ENCODE measurements at regions not wholly inside any gene's neighbourhood (a gene's known extent, or its start where the extent isn't known, plus 50 kb on each side); places are given as distances from the start of the nearest gene placed in this dataset.
"Not testable (repeated sequence)": the region's sequence is repeated elsewhere in the genome, so short reads cannot be mapped to it uniquely, and the experiment has no call there.

- TF ChIP-seq, protein P1, sequence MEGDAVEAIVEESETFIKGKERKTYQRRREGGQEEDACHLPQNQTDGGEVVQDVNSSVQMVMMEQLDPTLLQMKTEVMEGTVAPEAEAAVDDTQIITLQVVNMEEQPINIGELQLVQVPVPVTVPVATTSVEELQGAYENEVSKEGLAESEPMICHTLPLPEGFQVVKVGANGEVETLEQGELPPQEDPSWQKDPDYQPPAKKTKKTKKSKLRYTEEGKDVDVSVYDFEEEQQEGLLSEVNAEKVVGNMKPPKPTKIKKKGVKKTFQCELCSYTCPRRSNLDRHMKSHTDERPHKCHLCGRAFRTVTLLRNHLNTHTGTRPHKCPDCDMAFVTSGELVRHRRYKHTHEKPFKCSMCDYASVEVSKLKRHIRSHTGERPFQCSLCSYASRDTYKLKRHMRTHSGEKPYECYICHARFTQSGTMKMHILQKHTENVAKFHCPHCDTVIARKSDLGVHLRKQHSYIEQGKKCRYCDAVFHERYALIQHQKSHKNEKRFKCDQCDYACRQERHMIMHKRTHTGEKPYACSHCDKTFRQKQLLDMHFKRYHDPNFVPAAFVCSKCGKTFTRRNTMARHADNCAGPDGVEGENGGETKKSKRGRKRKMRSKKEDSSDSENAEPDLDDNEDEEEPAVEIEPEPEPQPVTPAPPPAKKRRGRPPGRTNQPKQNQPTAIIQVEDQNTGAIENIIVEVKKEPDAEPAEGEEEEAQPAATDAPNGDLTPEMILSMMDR (IDR thresholded peaks at IDR 0.05; ENCODE audit: insufficient read depth, low read length, poor library complexity, severe bottlenecking), result no peak
- no peak for DNase-seq (ENCODE audit: low read depth)
- Histone ChIP-seq H3K36me3 (ENCODE audit: control insufficient read depth, insufficient read depth, low read length) (no peaks in the 10 kb centered on the region), H3K27me3 (ENCODE audit: control insufficient read depth, insufficient read depth, low read length) (peaks cover 51% of the 10 kb centered on the region), H3K4me3 (ENCODE audit: low read depth, low read length) (no peak overlapping the region)
Observed at GRCh38 chr2:242038928-242039341, 169.4 kb downstream of the RTP5 start.

- Histone ChIP-seq H3K36me3 (ENCODE audit: control insufficient read depth, insufficient read depth, low read length) (no peaks in the 10 kb centered on the region), H3K27me3 (ENCODE audit: control insufficient read depth, insufficient read depth, low read length) (peaks cover 53% of the 10 kb centered on the region), H3K4me3 (ENCODE audit: low read depth, low read length) (no peak overlapping the region)
- DNase-seq (ENCODE audit: low read depth), result no peak
- TF ChIP-seq, protein P1 (IDR thresholded peaks at IDR 0.05; ENCODE audit: insufficient read depth, low read length, poor library complexity, severe bottlenecking), result no peak
Observed at GRCh38 chr2:242040303-242040655, 170.8 kb downstream of the RTP5 start.

- TF ChIP-seq, protein P1 (IDR thresholded peaks at IDR 0.05; ENCODE audit: insufficient read depth, low read length, poor library complexity, severe bottlenecking), result no peak
- Histone ChIP-seq H3K27me3 (ENCODE audit: control insufficient read depth, insufficient read depth, low read length) (peaks cover 50% of the 10 kb centered on the region), H3K36me3 (ENCODE audit: control insufficient read depth, insufficient read depth, low read length) (no peaks in the 10 kb centered on the region), H3K4me3 (ENCODE audit: low read depth, low read length) (no peak overlapping the region)
- DNase-seq (ENCODE audit: low read depth), result no peak
Observed at GRCh38 chr2:242040681-242041080, 171.2 kb downstream of the RTP5 start.

GRCh38 chr2:242041816-242042215 is 172.3 kb downstream of the RTP5 start:
- Histone ChIP-seq H3K36me3 (ENCODE audit: control insufficient read depth, insufficient read depth, low read length) (no peaks in the 10 kb centered on the region), H3K4me3 (ENCODE audit: low read depth, low read length) (no peak overlapping the region), H3K27me3 (ENCODE audit: control insufficient read depth, insufficient read depth, low read length) (peaks cover 49% of the 10 kb centered on the region)
- no peak for DNase-seq (ENCODE audit: low read depth)
- TF ChIP-seq, protein P1 (IDR thresholded peaks at IDR 0.05; ENCODE audit: insufficient read depth, low read length, poor library complexity, severe bottlenecking), result no peak

DNA sequence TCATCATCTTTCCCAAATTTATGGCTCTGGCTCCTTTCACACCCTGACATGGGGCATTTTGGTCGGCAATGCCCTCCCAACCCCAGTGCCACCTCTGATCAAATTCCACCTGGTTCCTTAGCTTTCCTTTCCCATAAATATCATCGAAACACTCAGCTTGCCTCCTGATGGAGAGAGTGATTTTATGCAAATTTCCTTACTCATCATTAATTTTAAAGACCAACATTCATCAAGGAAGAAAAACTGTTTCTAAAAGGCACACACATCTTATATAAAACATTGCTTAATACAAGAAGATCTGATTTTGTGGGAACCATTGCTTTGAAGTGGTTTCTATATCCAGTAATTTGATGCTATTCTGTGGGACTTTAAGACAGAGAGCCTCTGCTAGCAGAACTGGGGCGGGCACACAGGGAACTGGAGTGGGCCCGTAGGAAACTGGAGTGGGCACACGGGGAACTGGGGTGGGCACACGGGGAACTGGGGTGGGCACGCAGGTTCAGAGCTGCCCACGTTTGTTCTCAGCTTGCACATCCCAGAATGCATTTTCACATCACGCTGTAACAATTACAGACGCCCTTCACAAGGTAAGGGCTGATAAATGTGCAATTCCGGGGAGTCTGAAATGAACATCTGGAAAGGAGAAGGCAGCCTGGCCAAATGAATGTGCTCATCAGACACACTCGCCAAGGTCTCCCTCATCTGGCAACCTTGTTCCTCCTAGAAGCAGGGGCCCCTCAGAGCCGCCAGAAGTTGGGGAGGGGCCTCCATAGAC is 174.2 kb downstream of the RTP5 start:
- H3K36me3 ChIP-seq (ENCODE audit: control insufficient read depth, insufficient read depth, low read length), result no peaks in the 10 kb centered on the region
- no peak for DNase-seq (ENCODE audit: low read depth)
- TF ChIP-seq, protein P1 (IDR thresholded peaks at IDR 0.05; ENCODE audit: insufficient read depth, low read length, poor library complexity, severe bottlenecking), result no peak
- H3K4me3 ChIP-seq (ENCODE audit: low read depth, low read length), result no peak overlapping the region
- peaks cover 44% of the 10 kb centered on the region for H3K27me3 ChIP-seq (ENCODE audit: control insufficient read depth, insufficient read depth, low read length)

- Histone ChIP-seq H3K4me3 (ENCODE audit: low read depth, low read length) (no peak overlapping the region), H3K36me3 (ENCODE audit: control insufficient read depth, insufficient read depth, low read length) (no peaks in the 10 kb centered on the region), H3K27me3 (ENCODE audit: control insufficient read depth, insufficient read depth, low read length) (peaks cover 41% of the 10 kb centered on the region)
- no peak for DNase-seq (ENCODE audit: low read depth)
- TF ChIP-seq, protein P1 (IDR thresholded peaks at IDR 0.05; ENCODE audit: insufficient read depth, low read length, poor library complexity, severe bottlenecking), result no peak
Observed at GRCh38 chr2:242044313-242044590, 174.7 kb downstream of the RTP5 start.

DNA sequence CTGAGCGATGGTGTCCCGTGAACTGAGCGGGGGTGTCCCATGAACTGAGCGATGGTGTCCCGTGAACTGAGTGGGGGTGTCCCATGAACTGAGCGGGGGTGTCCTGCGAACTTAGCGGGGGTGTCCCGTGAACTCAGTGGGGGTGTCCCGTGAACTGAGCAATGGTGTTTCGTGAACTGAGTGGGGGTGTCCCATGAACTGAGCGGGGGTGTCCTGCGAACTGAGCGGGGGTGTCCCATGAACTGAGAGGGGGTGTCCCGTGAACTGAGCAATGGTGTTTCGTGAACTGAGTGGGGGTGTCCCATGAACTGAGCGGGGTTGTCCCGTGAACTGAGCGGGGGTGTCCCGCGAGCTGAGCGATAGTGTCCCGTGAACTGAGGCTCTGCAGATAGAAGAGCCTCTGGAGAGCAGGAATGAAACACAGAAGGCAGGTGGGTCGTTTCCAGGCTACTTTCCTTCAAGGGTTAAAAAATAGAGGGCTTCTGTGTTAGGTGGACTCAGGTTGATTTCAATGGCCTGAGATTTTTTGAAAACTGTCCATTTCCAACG is 176.1 kb downstream of the RTP5 start:
- H3K4me3 ChIP-seq (ENCODE audit: low read depth, low read length); H3K36me3 ChIP-seq (ENCODE audit: control insufficient read depth, insufficient read depth, low read length); DNase-seq (ENCODE audit: low read depth): not testable (repeated sequence)
- peaks cover 35% of the 10 kb centered on the region for H3K27me3 ChIP-seq (ENCODE audit: control insufficient read depth, insufficient read depth, low read length)
